HCT116 (cell line): ENCODE measurements at regions not wholly inside any gene's neighbourhood (a gene's known extent, or its start where the extent isn't known, plus 50 kb on each side); places are given as distances from the start of the nearest gene placed in this dataset.
A peak's percentile ranks its signal among the peaks of the same experiment; 100 is the strongest.

Experiments
- ATAC-seq: fragments of 200-7000 bp; cut with Tn5 transposase; 2 replicates; pipeline ENCODE4 v1.9.1; 2020; ENCODE audit warnings: mild to moderate bottlenecking, moderate library complexity
- BruUV-seq: library from RNA; stranded (reverse); fragments of 400-500 nt; replicated peaks from 2 replicates; lab custom pipeline; 2021; lab: Mats Ljungman, UMichigan
- CTCF ChIA-PET: fragments of 300-600 bp; sonication (Branson Sonifier 250); formaldehyde crosslinking; loops from one replicate; lab custom pipeline; 2021; ENCODE audit warnings: antibody characterized with exemption; lab: Charles Lee
- POLR2A ChIA-PET: fragments of 300-600, 350-600 bp; sonication (Branson Sonifier 250); formaldehyde crosslinking; loops from one replicate; lab custom pipeline; 2021; ENCODE audit warnings: antibody characterized with exemption; lab: Charles Lee
- RAD21 ChIA-PET, 2 experiments: fragments of 300-600 bp; sonication (Branson Sonifier 250); formaldehyde crosslinking; loops; one replicate each; lab custom pipeline; 2023; ENCODE audit warnings: low total read pairs in 2 of 2; ENCODE audit not compliant: uncharacterized antibody in 2 of 2, unreplicated experiment in 2 of 2, low non-redundant PET in 1 of 2; lab: Charles Lee
- DNase-seq: peaks from one replicate; pipeline ENCODE4 v3.0.0-alpha.2; 2010; ENCODE audit warnings: low read depth, low spot score
- H2AFZ ChIP-seq: fragments of 200-600 bp; shearing (Covaris generic), sonication (generic); 2 replicates; pipeline ENCODE4 v1.6.1; 2017; ENCODE audit warnings: low read depth, mixed run types, mixed read lengths, antibody characterized with exemption, low read length; ENCODE audit not compliant: poor library complexity, severe bottlenecking
- H3K27ac ChIP-seq: 2 replicates; pipeline ENCODE4 v1.5.1; 2012; ENCODE audit warnings: low read depth, low read length
- H3K27me3 ChIP-seq: fragments of 200-600 bp; sonication (generic); 2 replicates; pipeline ENCODE4 v1.6.1; 2016; ENCODE audit warnings: mixed run types, low read length, mixed read lengths; ENCODE audit not compliant: insufficient read depth
- H3K36me3 ChIP-seq, 2 experiments: fragments of 200-500 bp in 1 of 2; fragments of 200-600 bp in 1 of 2; sonication (Bioruptor generic) in 1 of 2; sonication (generic) in 1 of 2; 2 replicates each; pipeline versions ENCODE4 v1.5.1 to v1.6.1; 2014 to 2016; ENCODE audit warnings: low read length in 2 of 2, inconsistent platforms in 1 of 2, mixed read lengths in 1 of 2, mixed run types in 1 of 2; ENCODE audit not compliant: insufficient read depth in 2 of 2, control insufficient read depth in 1 of 2
- H3K4me1 ChIP-seq, 2 experiments: fragments of 200-600 bp in 1 of 2; sonication (generic) in 1 of 2; 2 replicates each; pipeline versions ENCODE4 v1.5.1 to v1.6.1; 2012 to 2017; ENCODE audit warnings: low read length in 2 of 2, inconsistent platforms in 1 of 2, mild to moderate bottlenecking in 1 of 2, mixed read lengths in 1 of 2, mixed run types in 1 of 2, moderate library complexity in 1 of 2; ENCODE audit not compliant: insufficient read depth in 2 of 2, control insufficient read depth in 1 of 2
- H3K4me2 ChIP-seq: fragments of 200-600 bp; sonication (generic); 2 replicates; pipeline ENCODE4 v1.6.1; 2017; ENCODE audit warnings: mixed run types, low read length, mixed read lengths
- H3K4me3 ChIP-seq, 2 experiments: fragments of 200-600 bp in 1 of 2; sonication (generic) in 1 of 2; replicated peaks in 1 of 2; 2 replicates each; pipeline ENCODE4 v1.5.1; 2011 to 2016; ENCODE audit warnings: low read length in 2 of 2, control low read depth in 1 of 2, low read depth in 1 of 2, mild to moderate bottlenecking in 1 of 2, mixed read lengths in 1 of 2, mixed run types in 1 of 2
- H3K79me2 ChIP-seq: fragments of 200-600 bp; sonication (generic); 2 replicates; pipeline ENCODE4 v1.6.1; 2017; ENCODE audit warnings: mild to moderate bottlenecking, mixed run types, low read length, moderate library complexity, mixed read lengths; ENCODE audit not compliant: insufficient read depth
- H3K9ac ChIP-seq: fragments of 200-600 bp; sonication (generic); 2 replicates; pipeline ENCODE4 v1.6.1; 2016; ENCODE audit warnings: low read length, mixed read lengths
- H3K9me2 ChIP-seq: fragments of 200-600 bp; sonication (generic), shearing (Covaris generic); 2 replicates; pipeline ENCODE4 v1.6.1; 2017; ENCODE audit warnings: mixed run types, mild to moderate bottlenecking, moderate library complexity; ENCODE audit not compliant: insufficient read depth
- H3K9me3 ChIP-seq, 2 experiments: fragments of 200-500 bp in 1 of 2; fragments of 200-600 bp in 1 of 2; sonication (Bioruptor generic) in 1 of 2; sonication (generic) in 1 of 2; 2 replicates each; pipeline ENCODE4 v1.6.1; 2014 to 2017; ENCODE audit warnings: low read length in 2 of 2, mixed read lengths in 2 of 2, inconsistent platforms in 1 of 2, low read depth in 1 of 2, mild to moderate bottlenecking in 1 of 2, mixed run types in 1 of 2, moderate library complexity in 1 of 2; ENCODE audit not compliant: control insufficient read depth in 1 of 2, insufficient read depth in 1 of 2
- H4K20me1 ChIP-seq: fragments of 200-600 bp; sonication (generic), shearing (Covaris generic); 2 replicates; pipeline ENCODE4 v1.6.1; 2017; ENCODE audit warnings: mixed run types, mild to moderate bottlenecking, moderate library complexity; ENCODE audit not compliant: insufficient read depth
- CEBPB ChIP-seq: IDR thresholded peaks from 2 replicates; pipeline ENCODE4 v1.6.1; 2012; ENCODE audit warnings: low read depth
- EGR1 ChIP-seq: IDR thresholded peaks from 2 replicates; pipeline ENCODE4 v1.6.1; 2012; ENCODE audit warnings: low read depth
- FOSL1 ChIP-seq: IDR thresholded peaks from 2 replicates; pipeline ENCODE4 v1.6.1; 2012; ENCODE audit warnings: low read depth
- JUND ChIP-seq: IDR thresholded peaks from 2 replicates; pipeline ENCODE4 v1.6.1; 2012
- POLR2A ChIP-seq: IDR thresholded peaks from 2 replicates; pipeline ENCODE4 v1.7.0; 2011; ENCODE audit warnings: borderline replicate concordance; ENCODE audit not compliant: insufficient read depth, insufficient read length; ENCODE audit errors: extremely low read depth
- POLR2AphosphoS5 ChIP-seq: IDR thresholded peaks from 2 replicates; pipeline ENCODE4 v1.6.1; 2011; ENCODE audit warnings: mild to moderate bottlenecking, low read depth, low read length, moderate library complexity
- RAD21 ChIP-seq: IDR thresholded peaks from 2 replicates; pipeline ENCODE4 v1.6.1; 2012; ENCODE audit warnings: low read depth, mild to moderate bottlenecking
- SIN3A ChIP-seq: IDR thresholded peaks from 2 replicates; pipeline ENCODE4 v1.6.1; 2012; ENCODE audit warnings: low read depth
- SRF ChIP-seq: IDR thresholded peaks from 2 replicates; pipeline ENCODE4 v1.6.1; 2012; ENCODE audit warnings: low read depth
- intact Hi-C: fragments of 100-400 bp; cut with micrococcal nuclease; formaldehyde crosslinking; loops from 2 replicates; pipeline ENCODE4 v1.10.0; 2022

- ATAC-seq (peak; percentile 46), DNase-seq (no peak)
- H3K9ac ChIP-seq = no peak overlapping the region
- POLR2A ChIA-PET = no interaction called here
- H3K4me2 ChIP-seq = peak overlapping the region; percentile 50
- no peak overlapping the region for H3K4me3 ChIP-seq
- CTCF ChIA-PET = no interaction called here
- intact Hi-C loops = no loop called here
- H3K9me2 ChIP-seq = no peaks in the 10 kb centered on the region
- no TSS peak for BruUV-seq
- TF ChIP-seq CEBPB (no peak), JUND (peak; percentile 70), POLR2AphosphoS5 (no peak), FOSL1 (peak; percentile 65), SRF (no peak), EGR1 (no peak)
- RAD21 ChIA-PET = no interaction called here
- H3K27me3 ChIP-seq = no peaks in the 10 kb centered on the region
- no peaks in the 10 kb centered on the region for H3K9me3 ChIP-seq
- H2AFZ ChIP-seq = no peak overlapping the region
- no peaks in the 10 kb centered on the region for H3K79me2 ChIP-seq
- peaks cover 39 to 57% of the 10 kb centered on the region in 2 experiments for H3K4me1 ChIP-seq
- no peaks in the 10 kb centered on the region for H4K20me1 ChIP-seq
- no peak overlapping the region for H3K27ac ChIP-seq
- H3K36me3 ChIP-seq = no peaks in the 10 kb centered on the region
These were observed 137.5 kb upstream of the PTPN1 start for GRCh38 chr20:50372770-50373088.

- ChIA-PET CTCF (no interaction called here), POLR2A (no interaction called here), RAD21 (no interaction called here)
- TF ChIP-seq FOSL1 (no peak), POLR2A (no peak), CEBPB (no peak), SIN3A (no peak), RAD21 (no peak)
- H3K9me3 ChIP-seq = no peaks in the 10 kb centered on the region
- no peak overlapping the region for H3K27ac ChIP-seq
- H3K9ac ChIP-seq = no peak overlapping the region
- H3K4me3 ChIP-seq = no peak overlapping the region
- no peaks in the 10 kb centered on the region for H3K79me2 ChIP-seq
- peak overlapping the region; percentile 7 for H3K4me2 ChIP-seq
- no TSS peak for BruUV-seq
- H3K9me2 ChIP-seq = no peaks in the 10 kb centered on the region
- intact Hi-C loops = no loop called here
- H3K27me3 ChIP-seq = no peaks in the 10 kb centered on the region
- no peaks in the 10 kb centered on the region for H3K36me3 ChIP-seq
- H3K4me1 ChIP-seq = peaks cover 39 to 53% of the 10 kb centered on the region in 2 experiments
- H2AFZ ChIP-seq = peak overlapping the region; percentile 81
- peak; percentile 30; the same call in 1 of the 2 replicates for ATAC-seq
- no peak for DNase-seq
- H4K20me1 ChIP-seq = no peaks in the 10 kb centered on the region
These were observed 136.4 kb upstream of the PTPN1 start for GRCh38 chr20:50373674-50374286.
